GM21390 (cell line): ENCODE measurements at regions not wholly inside any gene's neighbourhood (a gene's known extent, or its start where the extent isn't known, plus 50 kb on each side); places are given as distances from the start of the nearest gene placed in this dataset.
A peak's percentile ranks its signal among the peaks of the same experiment; 100 is the strongest.

Experiments used
- ATAC-seq: cut with Tn5 transposase; IDR thresholded peaks from one replicate; pipeline ENCODE4 v1.9.1; 2021; ENCODE audit not compliant: unreplicated experiment

DNA sequence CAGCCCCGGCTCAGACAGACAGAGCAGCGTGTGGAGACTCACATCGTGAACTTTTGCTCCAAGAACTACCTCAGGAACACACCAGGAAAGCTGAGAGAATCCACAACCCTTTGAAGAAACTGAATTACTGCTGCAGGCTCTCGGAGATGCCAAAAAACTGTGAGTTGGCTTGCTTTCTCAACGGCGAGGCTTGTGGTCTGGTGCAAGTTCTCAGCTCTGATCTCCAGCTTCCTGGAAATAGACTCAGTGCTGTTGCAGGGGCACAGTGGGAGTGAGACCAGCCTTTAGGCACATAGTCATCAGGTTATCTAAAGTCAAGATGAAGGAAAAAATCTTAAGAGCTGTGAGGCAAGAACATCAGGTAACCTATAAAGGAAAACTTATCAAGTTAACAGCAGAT is 273.7 kb upstream of the LRATD1 start:
- no peak for ATAC-seq

DNA sequence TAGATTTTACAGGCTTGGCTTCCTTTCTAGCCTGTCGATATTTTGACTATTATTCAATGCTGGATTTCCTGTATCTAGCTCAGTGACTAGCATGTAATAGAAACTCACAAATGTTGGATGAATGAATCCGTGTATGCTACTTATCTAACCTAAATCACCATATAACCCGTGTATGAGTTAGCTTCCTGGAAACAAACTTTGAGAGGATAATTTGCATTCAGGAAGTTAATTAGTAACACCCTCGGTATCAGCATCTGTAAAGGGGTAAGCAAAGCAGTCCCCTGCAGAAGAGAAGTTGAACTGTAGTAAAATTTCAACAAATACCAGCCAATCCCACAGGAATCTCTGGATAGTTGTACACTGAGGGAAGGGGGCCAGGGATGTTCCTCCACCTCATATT is 269.4 kb upstream of the LRATD1 start:
- ATAC-seq = no peak

DNA sequence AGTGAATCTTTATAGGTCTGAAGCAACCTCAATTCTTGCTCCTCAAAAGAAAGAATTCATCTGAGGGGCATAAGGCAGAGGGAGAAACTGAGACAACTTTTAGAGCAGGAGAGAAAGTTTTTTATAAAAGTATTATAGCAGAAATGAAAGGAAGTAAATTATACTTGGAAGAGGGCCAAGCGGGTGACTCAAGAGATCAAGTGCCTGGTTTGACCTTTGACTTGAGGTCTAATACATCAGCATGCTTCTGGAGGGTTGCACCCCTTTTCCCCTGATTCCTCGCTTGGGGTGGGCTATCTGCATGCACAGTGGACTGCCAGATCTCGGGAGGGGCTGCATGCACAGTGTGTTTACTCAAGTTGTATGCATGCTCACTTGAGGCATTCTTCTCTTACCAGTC is 268.5 kb upstream of the LRATD1 start:
- ATAC-seq = no peak

DNA sequence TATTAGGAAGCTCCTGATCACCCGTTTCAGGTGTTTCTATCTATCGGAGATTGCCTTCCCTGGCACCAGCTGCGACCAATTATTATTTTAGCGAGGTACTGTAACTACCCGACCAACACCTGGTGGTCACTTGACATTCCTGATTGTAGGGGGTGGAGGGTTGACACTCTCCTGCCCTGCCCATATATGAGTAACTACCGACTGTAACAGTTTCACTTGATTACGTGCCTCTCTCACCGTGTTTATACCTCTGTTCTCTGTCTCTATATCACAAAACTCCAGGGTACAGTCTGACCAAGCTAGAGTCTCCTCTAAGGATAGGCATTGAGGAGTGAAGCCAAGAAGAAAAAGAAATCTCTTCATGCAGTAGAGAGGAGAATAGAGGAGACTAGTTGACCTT is 268.0 kb upstream of the LRATD1 start:
- no peak for ATAC-seq

DNA sequence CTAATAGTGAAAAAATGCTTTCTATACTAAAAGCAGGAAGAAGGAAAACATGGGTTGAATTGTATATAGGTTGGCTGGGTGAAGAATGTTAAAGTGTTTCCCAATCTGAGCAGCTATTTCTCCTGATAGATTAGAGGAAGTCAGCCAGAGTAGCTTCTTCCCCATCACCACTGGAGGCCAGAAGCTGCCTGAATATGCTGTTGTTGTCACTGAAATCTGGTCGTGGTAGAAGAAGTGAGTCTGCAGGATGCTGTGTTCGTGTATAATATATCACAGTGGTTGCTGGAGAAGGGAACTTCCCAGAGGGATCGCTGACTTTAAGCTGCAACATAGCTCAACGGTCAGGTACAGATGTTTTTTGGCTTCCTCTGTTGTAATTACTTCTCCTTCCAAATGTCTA is 247.5 kb upstream of the LRATD1 start:
- ATAC-seq = no peak

DNA sequence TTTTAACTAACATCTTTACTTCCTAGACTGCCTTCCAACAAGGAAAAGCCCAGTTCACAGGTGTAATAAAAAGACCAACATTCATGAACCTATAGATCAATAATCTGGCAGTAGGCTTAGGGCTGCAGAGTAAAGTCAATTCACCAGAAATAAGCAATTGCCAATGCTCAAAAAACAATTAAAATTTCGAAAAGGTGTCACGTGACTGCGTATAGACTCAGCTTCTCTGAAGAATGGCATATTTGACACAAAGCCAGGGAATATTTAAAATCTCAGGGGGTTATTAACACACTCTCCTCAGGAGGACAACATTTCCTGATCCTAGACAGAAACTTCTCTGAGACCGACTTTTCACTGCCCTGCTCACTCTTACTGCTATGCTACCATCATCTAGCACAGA is 245.2 kb upstream of the LRATD1 start:
- no peak for ATAC-seq

DNA sequence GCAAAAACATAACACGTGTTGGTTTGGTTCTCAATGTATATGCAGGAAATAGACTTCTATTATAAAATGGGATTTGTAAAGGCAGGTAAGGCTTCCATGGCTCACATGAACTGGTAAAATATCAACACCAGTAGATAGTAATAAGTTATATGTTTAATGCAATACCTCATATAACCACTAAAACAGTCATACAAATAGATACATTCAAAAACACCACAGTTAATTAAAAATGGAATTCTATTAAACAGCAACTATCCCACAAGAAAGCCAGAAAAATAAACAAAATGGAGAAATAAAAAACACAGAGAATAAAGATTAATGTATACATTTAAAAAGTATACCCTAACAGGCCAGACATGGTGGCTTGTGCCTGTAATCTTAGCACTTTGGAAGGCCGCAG is 243.8 kb upstream of the LRATD1 start:
- no peak for ATAC-seq

DNA sequence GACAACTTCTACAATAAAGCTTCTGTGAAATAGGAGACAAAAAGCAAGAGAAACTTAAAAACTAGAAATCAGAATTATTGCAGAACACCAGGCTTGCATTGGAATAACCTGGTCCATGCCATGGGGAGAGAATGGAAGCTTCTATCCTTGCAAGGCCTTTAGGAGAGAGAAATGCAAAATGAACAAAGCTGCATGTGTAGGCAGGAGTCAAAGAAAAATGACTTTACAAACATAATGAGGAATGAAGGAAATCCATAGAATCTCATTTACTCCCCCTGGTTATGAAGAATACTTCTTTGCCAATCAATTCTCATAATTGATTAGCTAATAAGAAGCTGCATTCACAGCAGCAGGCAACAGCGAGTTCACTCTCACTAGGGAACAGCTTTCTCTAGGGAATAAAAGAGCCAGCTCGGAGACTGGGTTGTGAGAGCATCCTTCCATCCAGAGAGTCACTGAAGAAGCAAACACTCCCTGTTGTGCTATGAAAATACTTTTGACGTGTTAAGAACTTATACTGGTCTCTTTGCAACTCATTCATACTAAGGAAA is 235.9 kb upstream of the LRATD1 start:
- ATAC-seq = no peak

DNA sequence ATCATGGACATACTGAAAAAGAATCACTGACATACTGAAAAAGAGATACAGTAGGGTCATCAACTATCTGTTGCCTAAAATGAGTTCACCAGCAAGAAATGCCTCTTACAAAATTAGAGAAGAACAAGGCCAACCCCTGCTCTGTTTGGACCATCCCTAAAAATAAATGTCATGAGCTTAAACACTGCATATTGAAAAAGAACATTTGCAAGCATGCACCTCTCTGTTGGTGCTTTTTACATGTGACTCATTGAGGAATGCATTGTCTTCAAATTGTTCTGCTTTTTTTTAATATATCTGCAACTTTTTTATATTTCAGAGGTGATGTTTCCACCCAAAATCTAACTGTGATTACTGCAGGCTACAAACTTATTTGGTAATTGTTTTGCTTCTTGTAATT is 233.9 kb upstream of the LRATD1 start:
- no peak for ATAC-seq

DNA sequence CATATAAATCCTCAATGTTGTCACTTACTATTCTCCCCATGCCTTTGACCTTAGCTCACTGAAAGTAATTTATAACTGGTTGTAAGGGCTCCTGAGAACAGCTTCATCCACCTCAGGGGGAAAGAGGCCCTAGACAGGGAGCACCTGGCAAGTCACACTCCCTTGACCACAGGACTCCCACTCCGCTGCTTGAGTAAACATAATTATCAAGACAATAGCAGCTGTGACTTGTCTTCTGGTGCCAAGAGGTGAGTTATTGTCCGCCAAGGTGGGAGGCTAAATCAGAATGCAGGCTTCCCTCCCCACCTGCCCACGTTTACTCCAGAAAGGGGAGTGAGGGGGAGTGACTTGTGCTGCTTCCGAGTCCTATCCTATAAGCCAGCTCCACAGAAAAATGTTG is 230.6 kb upstream of the LRATD1 start:
- no peak for ATAC-seq

DNA sequence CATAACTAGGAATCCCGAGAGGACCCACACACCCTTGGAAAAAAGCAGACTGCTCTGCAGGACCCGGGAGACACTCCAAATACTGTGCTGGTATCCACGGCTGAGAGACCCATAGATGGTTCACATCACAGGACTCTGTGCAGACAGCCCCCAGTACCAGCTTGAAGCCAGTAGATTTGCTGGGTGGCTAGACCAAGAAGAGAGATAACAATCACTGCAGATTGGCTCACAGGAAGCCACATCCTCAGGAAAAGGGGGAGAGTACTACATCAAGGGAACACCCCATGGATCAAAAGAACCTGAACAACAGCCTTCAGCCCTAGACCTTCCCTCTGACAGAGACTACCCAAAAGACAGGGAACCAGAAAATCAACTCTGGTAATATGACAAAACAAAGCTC is 223.8 kb upstream of the LRATD1 start:
- ATAC-seq = no peak

DNA sequence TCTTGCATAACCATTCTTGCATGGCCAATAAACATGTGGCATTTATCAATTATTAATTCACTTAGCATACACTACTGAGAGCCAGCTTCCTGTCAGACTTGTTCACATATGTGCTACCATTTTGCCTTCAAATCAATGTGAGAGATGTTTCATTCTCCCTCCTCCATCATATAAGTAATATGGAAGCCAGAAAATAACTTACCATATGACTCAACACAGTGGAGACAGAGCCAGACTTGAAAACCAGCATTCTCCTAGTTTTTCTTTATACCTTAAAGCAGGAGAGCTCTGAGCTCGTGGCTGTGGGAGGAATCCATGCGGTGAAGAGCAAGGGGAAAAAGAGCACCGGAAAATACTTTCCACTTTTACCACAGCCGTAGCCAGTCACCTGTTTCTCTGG is 215.0 kb upstream of the LRATD1 start:
- ATAC-seq = no peak

DNA sequence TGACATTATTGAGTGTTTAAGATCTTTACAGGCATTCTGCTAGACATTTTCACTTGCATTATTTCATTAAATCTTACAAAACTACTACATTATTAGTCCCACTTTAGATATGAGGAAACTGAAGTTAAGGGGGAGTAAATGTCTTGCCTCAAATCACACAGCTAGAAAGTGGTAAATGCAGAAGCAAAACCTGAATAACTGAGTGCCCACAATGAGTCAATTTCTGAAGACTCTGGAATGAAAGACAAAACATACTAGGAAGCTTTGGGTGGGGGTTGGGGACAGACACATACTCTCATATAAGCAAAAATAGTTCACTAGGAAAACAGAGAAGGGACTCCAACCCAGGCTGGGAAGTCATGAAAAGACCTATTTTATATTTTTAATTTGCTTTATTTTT is 214.4 kb upstream of the LRATD1 start:
- no peak for ATAC-seq

DNA sequence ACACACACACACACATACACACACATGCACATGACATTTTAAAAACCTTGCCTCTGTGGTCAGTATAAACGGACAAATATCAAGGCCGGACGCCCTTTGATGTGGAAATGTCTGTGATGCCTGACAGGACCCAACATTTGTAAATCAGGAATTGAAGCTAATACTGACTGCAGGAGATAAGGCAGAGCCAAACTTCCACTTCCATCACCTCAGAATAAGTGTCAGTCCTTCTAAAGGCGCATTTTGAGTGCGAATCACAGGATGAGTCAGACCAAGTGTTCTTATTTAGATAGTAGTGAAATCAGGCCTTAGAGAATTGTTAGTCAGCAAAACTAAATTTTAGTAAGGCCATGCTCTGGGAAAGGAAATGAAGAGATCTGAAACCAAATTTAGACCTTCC is 211.7 kb upstream of the LRATD1 start:
- no peak for ATAC-seq

DNA sequence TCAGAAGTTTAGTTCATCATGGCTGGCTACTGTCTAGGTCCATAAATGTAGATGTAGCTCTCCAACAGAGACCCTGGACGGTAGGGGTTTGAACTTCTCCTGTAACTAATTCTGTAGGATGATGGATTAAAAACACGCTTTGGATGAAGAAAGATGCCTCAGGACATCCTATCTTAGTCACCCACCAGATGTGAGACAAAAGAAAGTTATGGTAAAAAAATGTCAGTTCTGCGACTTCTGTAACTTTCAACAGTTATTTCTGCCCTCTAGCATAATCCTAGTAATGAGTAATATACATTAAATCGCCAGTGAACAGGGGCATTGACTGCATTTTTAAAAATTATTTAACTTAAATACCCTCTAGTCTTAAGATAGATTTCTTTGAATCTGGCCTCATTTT is 210.1 kb upstream of the LRATD1 start:
- no peak for ATAC-seq

DNA sequence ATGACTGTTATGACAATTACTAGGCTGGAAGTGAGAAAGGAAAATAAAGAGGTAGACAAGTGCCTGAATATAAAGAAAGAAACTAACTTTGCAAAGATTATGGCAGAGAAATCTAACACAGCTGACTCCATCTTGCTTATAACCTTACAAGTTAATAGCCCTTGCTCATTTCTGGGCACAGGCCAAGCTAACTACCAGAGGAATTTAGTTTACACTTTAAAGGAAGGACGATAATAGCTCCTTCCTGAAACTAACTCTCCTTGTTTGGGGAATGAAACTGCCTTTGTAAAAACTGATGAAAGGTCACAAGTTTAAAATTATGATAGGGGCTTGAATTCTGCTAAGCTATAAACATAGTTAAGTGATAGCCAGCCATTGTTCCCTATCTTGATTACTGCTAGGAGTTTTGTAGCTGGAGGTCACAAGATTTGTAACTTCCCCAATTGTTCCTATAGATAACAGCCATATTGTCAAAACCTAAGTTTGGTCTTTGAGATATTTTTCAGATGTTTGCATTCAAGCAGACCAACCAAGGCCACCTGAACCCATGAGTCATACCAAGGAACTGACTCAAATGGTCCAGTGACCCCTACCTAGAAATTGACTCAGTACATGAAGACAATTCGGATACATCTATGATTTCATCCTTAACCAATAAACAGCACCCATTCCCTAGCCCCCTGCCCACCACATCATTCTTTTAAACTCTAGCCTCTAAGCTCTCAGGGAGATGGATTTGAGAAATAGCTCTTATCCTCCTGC is 209.2 kb upstream of the LRATD1 start:
- no peak for ATAC-seq

DNA sequence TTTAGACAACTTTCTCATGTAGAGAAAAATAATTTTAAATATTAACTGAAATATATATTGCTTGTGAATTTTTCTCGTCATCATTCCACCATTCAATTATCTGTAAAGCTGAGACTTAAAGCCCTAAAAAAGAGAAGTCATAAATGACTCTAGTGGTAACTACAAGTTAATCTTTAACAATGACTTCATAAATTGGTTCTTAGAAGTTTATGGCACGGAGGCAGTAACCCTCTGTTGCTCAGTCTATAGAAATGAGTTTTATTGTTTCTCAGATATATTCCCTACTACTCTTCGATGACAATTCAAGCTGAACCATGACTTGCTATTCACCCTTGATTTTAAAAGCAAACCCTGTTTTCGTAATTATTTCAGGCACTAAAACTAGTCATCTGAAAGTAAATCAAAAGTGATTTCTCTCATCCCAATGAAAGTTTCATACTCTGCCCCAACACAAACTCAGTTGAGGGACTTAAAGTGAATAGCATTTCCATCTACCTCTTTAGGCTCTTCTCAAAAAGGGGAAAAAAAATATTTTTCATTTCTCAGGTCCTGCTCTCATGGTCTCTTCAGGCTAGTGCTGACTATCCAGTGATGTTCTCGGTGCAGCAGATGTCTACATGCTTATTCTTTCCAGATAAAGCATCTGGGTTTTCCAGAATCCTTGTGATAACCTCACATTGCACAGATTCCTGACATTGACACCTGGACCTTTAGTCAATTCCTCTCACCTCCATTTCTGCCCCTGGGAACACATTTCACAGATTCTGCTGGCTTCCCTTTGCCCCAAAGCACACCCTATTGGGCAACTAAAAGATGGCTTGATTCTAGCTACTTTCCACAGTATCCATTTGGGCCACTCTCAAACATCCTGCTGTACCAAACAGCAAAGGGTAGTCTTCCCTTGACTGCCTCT is 207.8 kb upstream of the LRATD1 start:
- ATAC-seq = peak; percentile 50

DNA sequence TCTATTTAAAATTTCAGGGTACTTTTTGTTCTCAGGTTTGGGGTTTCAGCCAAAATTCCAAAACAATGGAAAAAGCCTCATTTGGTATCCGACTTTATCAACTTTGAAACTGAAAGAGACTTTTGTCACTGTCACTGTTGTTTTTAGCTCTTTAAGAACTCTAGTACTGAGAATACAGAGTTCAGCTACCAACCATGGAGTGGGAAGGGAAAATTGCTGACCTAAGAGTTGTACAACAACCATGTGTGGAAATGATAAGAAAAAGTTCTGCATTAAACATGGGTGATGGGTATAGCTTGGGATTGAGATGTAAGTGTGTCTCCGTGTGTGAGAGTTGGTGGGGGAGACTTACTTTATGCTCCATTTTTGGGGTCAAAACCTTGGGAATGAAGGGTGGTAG is 206.6 kb upstream of the LRATD1 start:
- no peak for ATAC-seq

DNA sequence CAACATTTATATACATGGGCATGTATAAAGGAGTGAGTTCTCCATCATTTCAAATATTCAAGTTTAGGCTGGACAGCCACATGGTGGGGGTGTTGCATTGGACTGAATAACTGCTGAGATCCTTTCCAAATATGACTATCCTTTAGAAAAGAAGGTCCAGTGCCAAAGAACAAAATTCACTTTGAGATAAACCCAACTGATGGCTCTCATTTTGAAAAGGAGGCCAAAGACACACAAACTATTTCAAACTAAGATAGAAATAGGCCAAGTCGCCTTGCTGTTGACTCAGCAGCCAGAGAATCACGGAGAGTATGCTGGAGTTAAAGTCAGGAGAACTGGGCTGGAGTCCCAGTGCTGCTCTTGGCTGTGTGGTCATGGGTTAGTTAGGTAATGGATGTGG is 204.5 kb upstream of the LRATD1 start:
- no peak for ATAC-seq

DNA sequence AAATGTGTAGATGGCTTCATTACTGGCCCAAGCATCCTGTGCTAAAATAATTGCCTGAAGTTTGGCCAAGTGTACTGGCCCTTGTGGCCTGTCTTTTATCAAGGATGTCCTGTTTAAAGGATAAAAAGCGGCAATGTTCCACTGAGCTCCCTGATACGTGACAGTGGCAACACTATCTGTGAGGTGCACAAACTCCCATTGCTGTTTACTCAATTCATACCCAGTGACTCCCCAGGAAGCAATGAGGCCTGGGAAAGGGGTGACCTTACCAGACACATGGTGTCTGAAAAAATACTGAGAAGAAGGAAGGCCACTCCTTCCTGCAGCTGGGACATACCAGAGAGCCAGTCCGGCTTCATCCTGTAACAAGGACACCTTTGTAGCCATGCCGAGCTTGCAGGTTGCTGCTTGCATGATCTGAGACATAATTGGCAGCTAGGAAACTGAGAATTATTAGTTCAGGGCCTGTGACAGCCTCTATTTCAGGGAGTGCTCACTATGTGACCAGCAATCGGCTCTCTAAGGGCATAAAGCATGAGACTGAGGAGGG is 198.5 kb upstream of the LRATD1 start:
- ATAC-seq = no peak

DNA sequence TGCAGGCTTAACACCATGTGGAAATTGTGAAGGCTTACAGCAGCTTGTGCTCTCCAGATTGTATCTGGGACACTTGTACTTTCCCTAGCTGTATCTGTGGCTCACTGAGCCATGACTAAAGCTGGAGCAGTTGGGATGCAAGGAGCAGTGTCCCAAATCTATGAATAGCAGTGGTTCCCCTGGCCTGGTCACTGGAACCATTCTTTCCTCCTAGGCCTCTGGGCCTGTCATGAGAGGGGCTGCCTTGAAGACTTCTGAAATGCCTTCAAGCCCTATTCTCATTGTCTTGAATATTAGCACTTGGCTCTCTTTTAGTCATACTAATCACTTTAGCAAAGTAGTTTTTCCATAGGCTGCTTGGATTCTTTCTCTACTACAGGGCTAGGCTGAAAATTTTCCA is 186.8 kb upstream of the LRATD1 start:
- no peak for ATAC-seq

DNA sequence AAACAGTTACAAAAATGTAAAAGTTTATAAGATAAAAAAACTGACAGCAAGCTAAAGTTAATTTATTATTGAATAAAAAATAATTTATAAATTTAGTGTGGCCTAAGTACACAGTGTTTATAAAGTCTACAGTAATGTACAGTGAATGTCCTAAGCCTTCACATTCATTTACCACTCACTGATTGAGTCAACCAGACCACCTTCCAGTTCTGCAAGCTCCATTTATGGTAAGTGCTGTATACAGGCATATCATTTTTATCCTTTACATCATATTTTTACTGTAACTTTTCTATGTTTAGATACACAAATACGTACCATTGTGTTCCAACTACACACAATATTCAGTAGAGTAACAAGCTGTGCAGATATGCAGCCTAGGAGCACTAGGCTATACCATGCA is 184.2 kb upstream of the LRATD1 start:
- ATAC-seq = no peak
